ENCODE measurements at regions not wholly inside any gene's neighbourhood (a gene's known extent, or its start where the extent isn't known, plus 50 kb on each side); places are given as distances from the start of the nearest gene placed in this dataset.

DNA sequence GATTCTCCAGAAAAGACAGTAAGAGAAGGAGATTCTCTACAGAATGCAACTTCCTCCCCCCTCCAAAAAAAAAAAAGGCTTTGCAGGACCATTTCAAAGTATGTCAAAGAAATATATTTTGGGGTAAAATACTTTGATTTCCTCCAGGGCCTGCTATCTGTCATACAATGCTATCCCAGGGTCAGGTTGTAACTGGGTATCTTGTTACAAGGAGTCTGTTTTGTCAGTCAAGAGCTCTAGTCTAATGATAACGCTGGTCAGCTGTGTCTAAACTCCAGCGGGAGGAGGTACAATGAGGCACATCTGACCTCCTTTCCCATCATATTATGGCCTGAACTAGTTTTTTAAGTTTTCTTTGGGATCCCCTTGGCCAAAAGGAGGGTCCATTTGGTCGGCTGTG is 408.4 kb upstream of the CDH5 start:
- no peak for TF ChIP-seq ARHGAP35 (CRISPR knock-in tag; IDR thresholded peaks at IDR 0.05; ENCODE audit: borderline replicate concordance)
- no peak for TF ChIP-seq KLF9 (CRISPR knock-in tag; IDR thresholded peaks at IDR 0.05; ENCODE audit: low read depth)
- no peak for TF ChIP-seq ZFP36 (IDR thresholded peaks at IDR 0.05; ENCODE audit: borderline replicate concordance, low read depth, low read length, partially characterized antibody)
- TF ChIP-seq CHD2 (IDR thresholded peaks at IDR 0.05; ENCODE audit: low read depth, low read length) = no peak
- no peak for TF ChIP-seq EP300 (IDR thresholded peaks at IDR 0.05; ENCODE audit: low read depth in 2 of 2, low read length in 2 of 2)
- no peak for TF ChIP-seq EP300 (CRISPR knock-in tag; IDR thresholded peaks at IDR 0.05; ENCODE audit: borderline replicate concordance)
- TF ChIP-seq ZNF549 (CRISPR knock-in tag; IDR thresholded peaks at IDR 0.05) = no peak
- TF ChIP-seq MXI1 (IDR thresholded peaks at IDR 0.05; ENCODE audit: borderline replicate concordance, low read depth, low read length) = no peak
- no peak for TF ChIP-seq ZNF777 (CRISPR knock-in tag; IDR thresholded peaks at IDR 0.05)
- TF ChIP-seq NFIC (IDR thresholded peaks at IDR 0.05; ENCODE audit: low read length) = no peak
